ENCODE measurements at regions not wholly inside any gene's neighbourhood (a gene's known extent, or its start where the extent isn't known, plus 50 kb on each side); places are given as distances from the start of the nearest gene placed in this dataset.

DNA sequence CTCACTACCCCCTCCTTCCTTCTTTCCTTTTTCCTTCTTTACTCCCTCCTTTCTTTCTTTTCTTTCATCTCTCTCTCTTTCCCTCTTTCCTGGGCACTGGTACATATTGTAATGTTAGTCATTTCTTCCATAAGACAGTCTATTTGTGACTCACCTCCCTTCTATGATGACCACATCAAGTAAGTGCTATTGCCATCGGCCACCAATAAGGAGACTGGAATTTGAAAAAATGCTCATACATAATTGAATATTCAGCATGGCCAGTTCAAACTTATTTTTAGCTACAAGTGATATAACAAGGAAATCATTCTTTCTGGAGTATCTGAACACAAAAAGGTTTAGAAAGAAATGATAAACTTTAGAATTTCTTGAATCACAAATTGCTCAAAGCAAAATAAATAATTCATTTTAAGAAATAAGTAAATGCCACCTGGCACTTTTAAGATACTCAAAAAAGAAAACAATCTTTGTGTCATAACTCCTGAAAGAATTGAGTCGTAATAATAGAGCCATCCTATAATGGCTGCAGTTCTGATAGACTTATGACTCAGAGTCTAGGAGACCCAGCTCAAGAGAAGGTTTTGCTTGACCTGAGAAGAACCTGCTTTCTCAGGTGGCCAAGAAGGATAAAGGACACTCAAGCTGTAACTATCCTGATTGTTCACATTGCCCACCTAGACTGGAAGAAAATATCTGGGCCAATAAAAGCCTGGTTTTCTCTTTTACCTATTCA lies 51.6 kb upstream of the CCBE1 start:
- H3K4me2 ChIP-seq (ENCODE audit: insufficient read depth, low read length) = no peak overlapping the region
- H2AFZ ChIP-seq (ENCODE audit: low read depth, low read length) = no peak overlapping the region
- no TSS peak for BruUV-seq (replicated peaks)
- H4K20me1 ChIP-seq (replicated peaks; ENCODE audit: control insufficient read depth, extremely low read depth, insufficient read depth, low read length) = no peaks in the 10 kb centered on the region
- H3K79me2 ChIP-seq (ENCODE audit: control insufficient read depth, insufficient read depth, low read length) = no peaks in the 10 kb centered on the region
- no peaks in the 10 kb centered on the region for H3K36me3 ChIP-seq (ENCODE audit: control insufficient read depth in 2 of 2, extremely low read depth in 1 of 2, insufficient read depth in 2 of 2, low read length in 2 of 2)
- TF ChIP-seq FOS (IDR thresholded peaks at IDR 0.05; ENCODE audit: borderline replicate concordance, insufficient read depth, low read length) (peak; percentile 36), GATA2 (IDR thresholded peaks at IDR 0.05; ENCODE audit: insufficient read depth, insufficient read length, low read depth, low read length) (no peak)
- no peaks in the 10 kb centered on the region for H3K9me3 ChIP-seq (replicated peaks; ENCODE audit: control insufficient read depth, insufficient read depth, low read length)
- dilution Hi-C loops (cut with MboI; ENCODE audit: extremely low pct_ligation_motif_present, low sequenced_read_pairs) (no loop called here), intact Hi-C loops (cut with micrococcal nuclease) (no loop called here)
- H3K27me3 ChIP-seq (ENCODE audit: control insufficient read depth in 2 of 2, insufficient read depth in 2 of 2, low read length in 2 of 2) = no peaks in the 10 kb centered on the region
- ChIA-PET POLR2A (no interaction called here), CTCF (interaction anchor here (0.9 to 2.7 kb wide), 4 partner anchors 14 to 51 kb away, joined by 3 to 14 read pairs (median 6); partner anchors contain the start of gene CCBE1)
- FAIRE-seq = no peak
- H3K4me1 ChIP-seq (ENCODE audit: control insufficient read depth, extremely low read depth, insufficient read depth, low read length) = no peaks in the 10 kb centered on the region
- no peak overlapping the region for H3K9ac ChIP-seq (replicated peaks; ENCODE audit: extremely low read depth, insufficient read depth, low read length)
- H3K4me3 ChIP-seq (replicated peaks in 1 of 3; ENCODE audit: insufficient read depth in 1 of 3, low read depth in 1 of 3, low read length in 3 of 3) = no peak overlapping the region
- H3K27ac ChIP-seq (ENCODE audit: insufficient read depth, low read depth, low read length) = no peak overlapping the region
- H3K9me1 ChIP-seq (replicated peaks; ENCODE audit: control insufficient read depth, extremely low read depth, insufficient read depth, low read length) = no peaks in the 10 kb centered on the region
- DNase-seq (ENCODE audit: low read depth, low spot score) = no peak
